Stromal cell of bone marrow (primary cell): ENCODE measurements at regions not wholly inside any gene's neighbourhood (a gene's known extent, or its start where the extent isn't known, plus 50 kb on each side); places are given as distances from the start of the nearest gene placed in this dataset.

Source experiments
- DNase-seq: peaks from one replicate; pipeline ENCODE4 v3.0.0-alpha.2; 2012; ENCODE audit warnings: low read depth

DNA sequence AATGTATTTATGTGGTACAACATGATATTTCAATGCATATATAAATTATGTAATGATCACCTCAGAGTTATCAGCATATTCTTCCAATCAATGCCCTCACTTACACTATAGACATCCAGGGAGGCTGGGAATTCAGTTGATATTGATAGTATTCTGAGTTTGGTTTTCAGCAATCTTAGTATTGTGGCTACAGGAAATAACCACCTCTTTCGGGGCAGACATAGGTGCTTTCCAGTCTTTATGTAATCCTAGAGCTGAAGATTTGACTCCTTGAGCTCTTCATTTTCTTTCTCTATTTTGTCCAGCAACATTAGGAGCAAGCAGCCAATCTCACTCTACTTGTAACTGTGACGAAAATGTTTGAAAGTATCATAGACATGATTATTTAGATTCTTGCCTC is 712.7 kb upstream of the KIRREL3 start:
- DNase-seq: no peak

DNA sequence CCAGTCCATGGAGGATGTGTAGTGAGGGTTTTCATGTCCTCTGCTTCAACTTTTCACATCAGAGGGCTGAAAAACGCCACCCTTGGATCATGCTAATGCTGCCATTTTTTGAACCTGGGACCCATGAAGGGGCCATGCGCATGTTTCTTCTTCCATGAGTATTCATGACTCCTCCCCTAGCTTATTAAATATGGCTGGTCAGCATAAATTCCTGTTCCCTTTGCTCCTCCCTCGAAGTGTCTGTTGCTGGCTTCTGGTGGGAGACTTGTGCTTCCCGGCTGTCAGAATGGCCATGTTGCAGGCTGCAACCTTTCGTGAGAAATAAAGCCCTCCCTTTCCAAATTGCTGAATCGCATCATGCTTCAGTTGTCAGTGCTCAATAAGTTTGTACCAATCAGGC is 711.2 kb upstream of the KIRREL3 start:
- no peak for DNase-seq

GRCh38 chr11:127710831-127711230 is 710.3 kb upstream of the KIRREL3 start:
- no peak for DNase-seq

GRCh38 chr11:127709960-127710359 is 709.4 kb upstream of the KIRREL3 start:
- DNase-seq: no peak

- no peak for DNase-seq
Observed at GRCh38 chr11:127693686-127694085, 693.1 kb upstream of the KIRREL3 start.

- DNase-seq: no peak
Observed at GRCh38 chr11:127683321-127683720, 682.8 kb upstream of the KIRREL3 start.

DNA sequence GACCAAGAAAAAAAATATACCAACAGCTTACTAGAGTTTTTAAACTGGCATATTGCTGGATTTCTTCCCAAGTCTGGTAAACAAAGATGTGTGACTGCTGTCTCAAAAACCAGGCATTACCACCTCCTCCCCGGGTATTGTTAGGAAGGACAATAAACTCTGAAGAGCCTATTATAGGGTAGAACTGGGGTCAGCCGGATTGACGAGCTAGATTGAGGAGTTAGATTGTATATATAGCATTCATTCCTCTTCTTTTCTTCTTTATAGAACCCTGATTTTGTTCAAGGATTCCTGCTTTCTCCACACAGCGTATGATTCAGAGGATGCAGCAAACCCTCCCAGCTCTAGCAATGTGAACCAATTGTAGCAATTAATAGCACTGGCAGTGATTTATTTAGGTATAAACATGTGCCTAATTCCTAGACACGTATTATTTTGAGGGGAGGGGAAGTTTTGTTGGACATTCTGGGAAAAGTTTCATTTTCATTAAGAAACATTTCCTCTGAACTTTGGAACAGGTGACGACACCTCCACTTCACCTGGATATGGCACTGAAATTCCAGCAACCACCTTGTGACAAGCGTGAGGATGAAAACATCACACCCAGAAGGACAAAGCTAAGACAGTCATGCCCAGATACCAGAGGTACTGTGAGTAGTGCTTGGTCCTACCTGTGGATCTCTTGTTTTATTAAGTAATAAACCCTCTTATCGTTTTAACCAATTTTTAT is 679.4 kb upstream of the KIRREL3 start:
- no peak for DNase-seq

- DNase-seq: no peak
Observed at GRCh38 chr11:127678631-127679030, 678.1 kb upstream of the KIRREL3 start.

- DNase-seq: no peak
Observed at GRCh38 chr11:127677660-127678425, 677.3 kb upstream of the KIRREL3 start.

DNA sequence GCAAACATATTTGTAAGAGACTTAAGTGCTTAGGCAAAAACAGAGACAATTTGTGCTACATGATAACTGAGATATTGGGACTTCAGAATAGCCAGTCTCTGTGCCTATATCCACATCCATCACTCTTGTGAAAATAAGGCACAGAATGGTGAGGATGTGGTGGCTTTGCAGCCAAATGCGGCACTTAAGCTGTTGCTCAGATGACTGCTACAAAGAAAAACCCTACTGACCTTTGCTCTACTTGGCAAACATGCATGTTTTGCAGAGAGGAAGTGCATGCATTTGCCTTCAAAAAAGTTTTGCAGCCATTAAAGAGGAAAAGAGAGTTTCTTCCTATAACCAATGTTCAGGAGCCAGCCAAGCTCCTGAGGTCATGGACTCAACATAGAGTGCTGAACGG is 675.0 kb upstream of the KIRREL3 start:
- DNase-seq: no peak

- DNase-seq: no peak
Observed at GRCh38 chr11:127674754-127675153, 674.2 kb upstream of the KIRREL3 start.

DNA sequence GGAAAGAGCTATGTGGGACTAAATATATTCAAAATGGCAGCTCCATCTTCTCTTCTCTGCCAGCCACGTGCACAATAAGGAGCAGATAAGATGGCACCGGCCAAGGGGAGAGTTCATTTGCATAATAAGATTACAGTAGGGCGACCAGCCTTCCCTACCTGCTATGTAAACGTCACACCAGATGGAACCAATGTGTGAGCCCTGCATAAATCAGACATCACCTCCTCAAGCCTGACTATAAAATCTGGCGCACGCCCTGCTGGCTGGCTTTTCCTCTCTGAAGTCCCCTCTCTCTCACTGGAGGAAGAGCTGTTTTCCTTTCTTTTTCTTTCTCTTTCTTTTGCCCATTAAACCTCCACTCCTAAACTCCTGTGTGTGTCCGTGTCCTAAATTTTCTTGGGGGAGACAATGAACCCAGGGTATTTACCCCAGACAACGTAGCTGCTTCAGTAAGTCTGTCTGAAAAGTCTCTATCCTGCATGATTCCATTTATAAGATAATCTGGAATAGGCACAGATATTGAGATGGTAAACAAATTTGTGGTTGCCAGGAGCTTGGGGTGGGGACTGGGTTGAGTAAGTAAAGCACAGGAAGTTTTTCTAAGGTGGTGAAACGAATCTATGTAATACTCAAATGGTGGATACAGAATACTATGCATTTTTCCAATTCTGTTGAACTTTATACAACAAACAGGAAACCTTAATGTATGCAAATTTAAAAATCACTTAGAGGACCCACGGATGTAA is 670.0 kb upstream of the KIRREL3 start:
- no peak for DNase-seq

DNA sequence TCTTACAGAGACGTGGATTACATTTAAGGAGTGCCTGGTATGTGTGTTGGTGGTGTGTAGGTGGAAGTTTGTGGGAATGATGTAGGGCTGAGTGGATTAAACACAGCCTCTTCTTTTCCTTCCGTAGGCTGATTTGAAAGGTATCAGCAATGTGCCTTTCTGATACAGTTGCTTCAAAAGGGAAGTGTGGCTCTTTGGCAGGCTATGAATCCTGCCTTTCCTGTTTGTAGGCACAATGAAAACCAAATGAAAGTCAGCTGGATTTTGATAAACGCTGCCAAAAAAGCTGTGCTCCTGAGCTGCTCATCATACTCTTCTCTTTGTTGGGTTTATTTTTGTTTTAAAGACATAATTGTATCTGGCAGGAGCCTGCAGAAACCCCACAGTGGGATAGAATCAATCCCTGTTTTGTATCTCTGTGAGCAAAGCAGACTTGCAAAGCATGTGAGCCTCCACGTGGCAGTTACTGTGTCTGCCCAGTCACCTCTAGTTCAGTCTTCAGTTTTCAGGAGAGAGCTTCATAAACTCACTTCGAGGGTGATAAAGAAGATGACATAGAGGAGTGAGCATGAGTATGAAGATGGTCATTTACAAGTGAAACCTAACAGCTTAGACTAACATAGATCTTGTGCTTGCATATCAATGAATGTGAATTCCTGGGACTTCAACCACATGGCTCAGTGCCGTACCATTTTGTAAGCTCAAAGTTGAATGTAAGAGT is 655.7 kb upstream of the KIRREL3 start:
- no peak for DNase-seq

GRCh38 chr11:127653076-127653475 is 652.5 kb upstream of the KIRREL3 start:
- DNase-seq: no peak

- no peak for DNase-seq
Observed at GRCh38 chr11:127651888-127652221, 651.3 kb upstream of the KIRREL3 start.

GRCh38 chr11:127651175-127651887 is 650.8 kb upstream of the KIRREL3 start:
- peak; percentile 34 for DNase-seq

GRCh38 chr11:127649958-127650357 is 649.4 kb upstream of the KIRREL3 start:
- DNase-seq: no peak

GRCh38 chr11:127649071-127649470 is 648.5 kb upstream of the KIRREL3 start:
- no peak for DNase-seq

DNA sequence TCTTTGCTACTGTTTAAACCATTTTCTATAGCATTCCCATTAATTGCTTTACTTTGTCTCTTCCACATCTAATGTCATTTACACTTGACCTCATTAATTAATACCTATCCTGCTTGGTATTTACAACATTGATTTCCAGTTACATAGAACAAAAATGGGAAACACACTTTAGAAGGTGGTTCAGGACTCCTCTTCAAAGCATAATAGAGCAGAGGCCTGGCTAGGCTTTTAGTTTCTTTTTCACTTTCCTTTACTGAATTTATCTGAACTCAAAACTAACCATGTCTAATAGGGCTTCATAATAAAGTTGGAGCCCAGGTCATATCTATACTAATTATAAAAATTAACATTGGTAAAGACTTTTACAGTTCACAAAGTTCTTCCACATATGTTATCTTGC is 648.0 kb upstream of the KIRREL3 start:
- no peak for DNase-seq

DNA sequence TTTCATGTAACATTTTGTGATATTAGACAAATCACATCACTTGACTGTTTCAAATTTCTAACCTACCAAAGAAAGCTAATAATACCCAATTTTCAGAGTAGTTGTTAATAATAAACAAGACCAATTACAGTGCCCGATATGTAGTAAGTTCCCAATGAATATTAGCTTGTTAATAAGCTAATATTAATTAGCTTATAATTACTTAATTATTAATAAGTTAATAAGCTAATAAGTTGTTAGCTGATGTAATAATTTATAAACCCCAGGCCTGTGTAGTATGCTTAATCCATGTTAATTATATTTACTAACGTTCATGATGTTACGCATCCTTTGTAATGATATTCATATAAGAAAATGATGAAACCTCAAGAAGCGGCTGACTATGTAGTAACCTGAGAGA is 643.8 kb upstream of the KIRREL3 start:
- DNase-seq: no peak

DNA sequence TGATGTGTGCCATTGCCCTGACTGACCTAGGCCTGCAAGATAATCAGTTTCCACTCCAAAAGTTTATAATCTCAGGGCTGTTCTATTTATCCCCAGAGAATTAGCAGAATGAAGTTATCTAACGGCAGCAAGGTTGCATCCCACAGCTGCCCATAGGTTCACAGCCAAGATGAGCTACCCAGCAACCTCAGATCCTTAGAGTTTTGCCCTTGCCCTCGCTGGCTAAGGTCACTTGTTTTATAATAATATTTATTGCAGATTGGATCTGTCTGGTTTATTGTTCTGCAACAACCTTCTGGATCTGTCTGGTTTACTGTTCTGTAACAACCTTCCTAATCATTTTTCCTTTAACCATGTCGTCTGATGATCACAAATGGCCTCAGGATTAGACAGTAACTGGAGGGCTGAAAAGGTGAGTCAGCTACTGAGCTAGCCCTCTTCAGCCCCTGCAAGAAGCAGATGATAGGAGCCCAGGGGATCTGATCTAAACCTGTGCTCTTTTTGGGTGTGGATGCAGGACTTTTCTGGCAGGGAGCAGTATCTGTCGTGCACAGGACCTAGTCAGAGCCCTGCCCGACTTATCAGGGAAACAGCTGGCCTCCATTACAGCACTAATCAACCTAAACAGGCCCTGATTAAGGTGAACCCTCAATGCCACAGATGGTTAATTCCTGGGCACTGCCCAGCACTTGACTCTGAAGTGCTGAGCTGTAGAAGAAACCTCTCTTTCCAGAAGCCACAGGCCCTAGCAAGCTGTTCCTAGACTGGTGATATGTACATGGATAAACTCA is 642.9 kb upstream of the KIRREL3 start:
- DNase-seq: no peak
